Caco-2 (cell line): ENCODE measurements at regions not wholly inside any gene's neighbourhood (a gene's known extent, or its start where the extent isn't known, plus 50 kb on each side); places are given as distances from the start of the nearest gene placed in this dataset.

ENCODE experiments used
- BruUV-seq: library from RNA; stranded (reverse); fragments of 400-500 nt; replicated peaks from 2 replicates; lab custom pipeline; 2021; lab: Mats Ljungman, UMichigan
- CTCF ChIA-PET: fragments of 300-600 bp; sonication (Branson Sonifier 250); formaldehyde crosslinking; loops from one replicate; lab custom pipeline; 2022; ENCODE audit warnings: antibody characterized with exemption; lab: Charles Lee
- POLR2A ChIA-PET: fragments of 300-600 bp; sonication (Branson Sonifier 250); formaldehyde crosslinking; loops from one replicate; lab custom pipeline; 2022; ENCODE audit warnings: antibody characterized with exemption; lab: Charles Lee
- DNase-seq, 2 experiments: peaks; one replicate each; pipeline versions ENCODE4 v3.0.0 to v3.0.0-alpha.2; 2020 to 2022
- H3K27me3 ChIP-seq: replicated peaks from 2 replicates; pipeline ENCODE4 v1.6.0; 2011; ENCODE audit warnings: low read length; ENCODE audit not compliant: control insufficient read depth, insufficient read depth
- H3K36me3 ChIP-seq: 2 replicates; pipeline ENCODE4 v1.5.1; 2011; ENCODE audit warnings: low read length; ENCODE audit not compliant: control insufficient read depth, insufficient read depth
- H3K4me1 ChIP-seq: fragments of 250-450 bp; sonication (Bioruptor Pico); 2 replicates; pipeline ENCODE4 v1.5.1; 2020; ENCODE audit warnings: mild to moderate bottlenecking
- H3K4me3 ChIP-seq: 2 replicates; pipeline ENCODE4 v1.5.1; 2011; ENCODE audit warnings: low read depth, mild to moderate bottlenecking, control low read depth, low read length
- H3K9me3 ChIP-seq: fragments of 250-450 bp; sonication (Bioruptor Pico); 2 replicates; pipeline ENCODE4 v1.5.1; 2020; ENCODE audit warnings: mild to moderate bottlenecking, moderate library complexity
- H3K27ac Mint-ChIP-seq: one replicate; pipeline ENCODE4 v1.8.0; 2022; ENCODE audit warnings: mixed read lengths; ENCODE audit not compliant: unreplicated experiment
- H3K27me3 Mint-ChIP-seq: one replicate; pipeline ENCODE4 v1.8.0; 2022; ENCODE audit warnings: mixed read lengths; ENCODE audit not compliant: insufficient read depth, unreplicated experiment
- H3K36me3 Mint-ChIP-seq: one replicate; pipeline ENCODE4 v1.8.0; 2022; ENCODE audit warnings: mild to moderate bottlenecking, mixed read lengths; ENCODE audit not compliant: insufficient read depth, unreplicated experiment
- H3K4me1 Mint-ChIP-seq: one replicate; pipeline ENCODE4 v1.8.0; 2022; ENCODE audit warnings: low read depth, mixed read lengths; ENCODE audit not compliant: unreplicated experiment
- H3K4me3 Mint-ChIP-seq: one replicate; pipeline ENCODE4 v1.8.0; 2022; ENCODE audit warnings: mild to moderate bottlenecking, moderate library complexity, mixed read lengths; ENCODE audit not compliant: unreplicated experiment
- H3K9me3 Mint-ChIP-seq: one replicate; pipeline ENCODE4 v1.8.0; 2022; ENCODE audit warnings: mixed read lengths; ENCODE audit not compliant: unreplicated experiment
- CTCF ChIP-seq, 2 experiments: fragments of 200-600 bp in 1 of 2; IDR thresholded peaks; 1 replicate in 1 of 2; 2 replicates in 1 of 2; pipeline versions ENCODE4 v1.5.1 to v1.8.0; 2011 to 2022; ENCODE audit warnings: antibody characterized with exemption in 1 of 2, control low read depth in 1 of 2, inconsistent platforms in 1 of 2, low read depth in 1 of 2, low read length in 1 of 2, mild to moderate bottlenecking in 1 of 2, moderate library complexity in 1 of 2; ENCODE audit not compliant: insufficient read depth in 1 of 2, severe bottlenecking in 1 of 2, unreplicated experiment in 1 of 2
- intact Hi-C: fragments of 100-400 bp; cut with micrococcal nuclease; formaldehyde crosslinking; loops from one replicate; pipeline ENCODE4 v1.10.0; 2022; ENCODE audit not compliant: unreplicated experiment

DNA sequence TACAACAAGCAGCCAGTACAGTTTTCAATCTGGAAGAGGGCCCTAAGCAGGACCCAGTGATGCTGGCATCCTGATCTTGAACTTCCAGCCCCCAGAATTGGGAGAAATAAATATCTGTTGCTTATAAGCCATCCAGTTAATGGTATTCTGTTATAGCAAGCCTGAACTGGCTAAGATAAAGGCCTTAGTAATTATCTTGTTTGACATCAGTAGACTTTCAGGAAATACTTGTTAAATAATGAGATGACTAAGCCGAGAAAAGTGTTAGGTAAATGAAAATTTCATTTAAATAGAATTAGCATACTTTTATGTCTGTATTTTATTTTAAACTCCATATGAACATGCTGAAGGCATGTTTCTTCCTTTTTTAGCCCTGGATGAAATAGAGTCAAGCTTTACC lies 188.2 kb downstream of the OLFM4 start:
- Mint-ChIP-seq H3K27me3 (peaks cover 2% of the 10 kb centered on the region), H3K9me3 (peaks cover under 1% of the 10 kb centered on the region), H3K4me1 (no peaks in the 10 kb centered on the region), H3K27ac (no peak overlapping the region), H3K4me3 (no peak overlapping the region), H3K36me3 (no peaks in the 10 kb centered on the region)
- BruUV-seq, result no TSS peak
- ChIA-PET CTCF (no interaction called here), POLR2A (no interaction called here)
- no peak overlapping the region for H3K4me3 ChIP-seq
- intact Hi-C loops, result no loop called here
- H3K9me3 ChIP-seq, result no peaks in the 10 kb centered on the region
- H3K4me1 ChIP-seq, result no peaks in the 10 kb centered on the region
- no peak for DNase-seq
- TF ChIP-seq CTCF (IDR thresholded peaks at IDR 0.05; ENCODE audit: insufficient read depth in 1 of 2, low read depth in 1 of 2, low read length in 1 of 2, severe bottlenecking in 1 of 2, unreplicated experiment in 1 of 2), result no peak
- H3K36me3 ChIP-seq, result no peaks in the 10 kb centered on the region
- H3K27me3 ChIP-seq, result no peaks in the 10 kb centered on the region

DNA sequence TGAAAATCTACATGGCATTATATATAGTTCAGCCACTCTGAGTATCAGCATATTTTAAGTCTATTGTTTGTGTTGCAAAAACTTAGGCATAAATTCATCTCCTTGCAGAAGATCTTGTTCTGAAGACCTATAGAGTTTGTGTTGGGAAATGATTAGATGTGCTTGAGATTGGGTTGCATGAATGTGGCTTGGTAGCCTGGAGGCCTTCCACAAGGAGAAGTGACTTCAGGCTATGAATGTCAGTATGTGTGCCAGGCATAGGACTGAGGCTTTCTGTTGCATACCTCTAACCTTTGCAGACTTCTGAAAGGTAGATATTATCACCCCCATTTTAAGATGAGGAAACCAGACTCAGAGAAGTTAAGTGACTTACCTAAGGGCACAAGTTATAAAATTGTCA lies 188.6 kb downstream of the OLFM4 start:
- peaks cover 5% of the 10 kb centered on the region for H3K9me3 Mint-ChIP-seq
- no peak overlapping the region for H3K27ac Mint-ChIP-seq
- no peak overlapping the region for H3K4me3 Mint-ChIP-seq
- POLR2A ChIA-PET, result no interaction called here
- no peak for DNase-seq
- H3K36me3 Mint-ChIP-seq, result no peaks in the 10 kb centered on the region
- Histone ChIP-seq H3K4me3 (no peak overlapping the region), H3K4me1 (no peaks in the 10 kb centered on the region), H3K9me3 (no peaks in the 10 kb centered on the region), H3K36me3 (no peaks in the 10 kb centered on the region), H3K27me3 (no peaks in the 10 kb centered on the region)
- no peaks in the 10 kb centered on the region for H3K4me1 Mint-ChIP-seq
- CTCF ChIA-PET, result no interaction called here
- intact Hi-C loops, result no loop called here
- H3K27me3 Mint-ChIP-seq, result peaks cover 5% of the 10 kb centered on the region
- BruUV-seq, result no TSS peak
- TF ChIP-seq CTCF (IDR thresholded peaks at IDR 0.05; ENCODE audit: insufficient read depth in 1 of 2, low read depth in 1 of 2, low read length in 1 of 2, severe bottlenecking in 1 of 2, unreplicated experiment in 1 of 2), result no peak

GRCh38 chr13:53220038-53220437 lies 191.4 kb downstream of the OLFM4 start:
- intact Hi-C loops, result no loop called here
- H3K36me3 Mint-ChIP-seq, result no peaks in the 10 kb centered on the region

More at GRCh38 chr13:53220038-53220437, 191.4 kb downstream of the OLFM4 start:
- no peak for TF ChIP-seq CTCF (IDR thresholded peaks at IDR 0.05; ENCODE audit: insufficient read depth in 1 of 2, low read depth in 1 of 2, low read length in 1 of 2, severe bottlenecking in 1 of 2, unreplicated experiment in 1 of 2)
- Mint-ChIP-seq H3K4me1 (no peaks in the 10 kb centered on the region), H3K27me3 (peaks cover 6% of the 10 kb centered on the region), H3K27ac (no peak overlapping the region), H3K9me3 (peaks cover 10% of the 10 kb centered on the region), H3K4me3 (no peak overlapping the region)
- Histone ChIP-seq H3K4me1 (no peaks in the 10 kb centered on the region), H3K4me3 (no peak overlapping the region), H3K36me3 (no peaks in the 10 kb centered on the region), H3K27me3 (no peaks in the 10 kb centered on the region), H3K9me3 (no peaks in the 10 kb centered on the region)
- BruUV-seq, result no TSS peak
- no peak for DNase-seq
- CTCF ChIA-PET, result interaction anchor here (0.7 kb wide), 1 partner anchor 534 kb away, joined by 3 read pairs; no protein-coding TSS in a partner anchor
- POLR2A ChIA-PET, result no interaction called here
